GM18499 (cell line): ENCODE measurements at regions not wholly inside any gene's neighbourhood (a gene's known extent, or its start where the extent isn't known, plus 50 kb on each side); places are given as distances from the start of the nearest gene placed in this dataset.

Experiments
- ATAC-seq: cut with Tn5 transposase; IDR thresholded peaks from one replicate; pipeline ENCODE4 v1.9.1; 2021; ENCODE audit warnings: moderate number of reproducible peaks; ENCODE audit not compliant: insufficient read depth, unreplicated experiment

GRCh38 chr16:52238710-52239109 lies 308.2 kb downstream of the TOX3 start:
- no peak for ATAC-seq

- ATAC-seq = no peak
These were observed 309.1 kb downstream of the TOX3 start for GRCh38 chr16:52237823-52238222.

GRCh38 chr16:52235186-52235585 lies 311.8 kb downstream of the TOX3 start:
- no peak for ATAC-seq

GRCh38 chr16:52234626-52235025 lies 312.3 kb downstream of the TOX3 start:
- ATAC-seq = no peak

- ATAC-seq = no peak
These were observed 317.5 kb downstream of the TOX3 start for GRCh38 chr16:52229471-52229870.

GRCh38 chr16:52227851-52228250 lies 319.1 kb downstream of the TOX3 start:
- ATAC-seq = no peak

- no peak for ATAC-seq
These were observed 334.1 kb downstream of the TOX3 start for GRCh38 chr16:52212841-52213240.

- no peak for ATAC-seq
These were observed 337.7 kb downstream of the TOX3 start for GRCh38 chr16:52209227-52209626.

- no peak for ATAC-seq
These were observed 343.8 kb downstream of the TOX3 start for GRCh38 chr16:52203096-52203495.

GRCh38 chr16:52193441-52193840 lies 353.5 kb downstream of the TOX3 start:
- ATAC-seq = no peak

- ATAC-seq = no peak
These were observed 355.3 kb downstream of the TOX3 start for GRCh38 chr16:52191531-52192134.

GRCh38 chr16:52184336-52184735 lies 362.6 kb downstream of the TOX3 start:
- ATAC-seq = no peak

GRCh38 chr16:52182840-52183239 lies 364.1 kb downstream of the TOX3 start:
- no peak for ATAC-seq

- ATAC-seq = no peak
These were observed 372.8 kb downstream of the TOX3 start for GRCh38 chr16:52174168-52174567.

GRCh38 chr16:52171481-52171880 lies 375.5 kb downstream of the TOX3 start:
- ATAC-seq = no peak

- no peak for ATAC-seq
These were observed 379.6 kb downstream of the TOX3 start for GRCh38 chr16:52167328-52167727.

- no peak for ATAC-seq
These were observed 381.0 kb downstream of the TOX3 start for GRCh38 chr16:52165961-52166360.

- ATAC-seq = no peak
These were observed 397.9 kb downstream of the TOX3 start for GRCh38 chr16:52149003-52149402.

GRCh38 chr16:52141871-52142270 lies 405.1 kb downstream of the TOX3 start:
- ATAC-seq = no peak

GRCh38 chr16:52128361-52128760 lies 418.6 kb downstream of the TOX3 start:
- no peak for ATAC-seq

GRCh38 chr16:52123842-52124241 lies 423.1 kb downstream of the TOX3 start:
- no peak for ATAC-seq

GRCh38 chr16:52123061-52123839 lies 423.7 kb downstream of the TOX3 start:
- ATAC-seq = no peak
